IMR-90 (cell line): ENCODE measurements at regions not wholly inside any gene's neighbourhood (a gene's known extent, or its start where the extent isn't known, plus 50 kb on each side); places are given as distances from the start of the nearest gene placed in this dataset.

Source experiments
- ATAC-seq: fragments of 200-7000 bp; cut with Tn5 transposase; 2 replicates; pipeline ENCODE4 v1.9.1; 2020; ENCODE audit warnings: low read depth, mild to moderate bottlenecking, moderate library complexity
- BruUV-seq: library from RNA; stranded (reverse); fragments of 400-500 nt; replicated peaks from 2 replicates; lab custom pipeline; 2021; lab: Mats Ljungman, UMichigan
- CTCF ChIA-PET: fragments of 300-600 bp; formaldehyde crosslinking; extraction: SDS; loops from one replicate; lab custom pipeline; 2021; ENCODE audit warnings: antibody characterized with exemption; lab: Yijun Ruan, JAX
- POLR2A ChIA-PET: fragments of 300-600 bp; sonication (Branson Sonifier 250); formaldehyde crosslinking; loops from one replicate; lab custom pipeline; 2022; ENCODE audit warnings: antibody characterized with exemption; ENCODE audit not compliant: unreplicated experiment; lab: Charles Lee
- DNase-seq: peaks from one replicate; pipeline ENCODE4 v3.0.0; 2013
- H2AFZ ChIP-seq: replicated peaks from 2 replicates; pipeline ENCODE3; 2013; ENCODE audit warnings: low read length, mild to moderate bottlenecking; ENCODE audit not compliant: poor library complexity
- H2AK5ac ChIP-seq: 2 replicates; pipeline ENCODE4 v1.6.1; 2013; ENCODE audit warnings: low read depth, low read length, inconsistent platforms
- H2AK9ac ChIP-seq: replicated peaks from 2 replicates; pipeline ENCODE3; 2013; ENCODE audit warnings: mild to moderate bottlenecking, low read depth, low read length, moderate library complexity; ENCODE audit not compliant: poor library complexity
- H2BK120ac ChIP-seq: 2 replicates; pipeline ENCODE4 v1.6.1; 2013; ENCODE audit warnings: low read depth, low read length, inconsistent platforms
- H2BK15ac ChIP-seq: 3 replicates; pipeline ENCODE4 v1.6.1; 2013; ENCODE audit warnings: low read depth, low read length, inconsistent platforms
- H2BK20ac ChIP-seq: 2 replicates; pipeline ENCODE4 v1.6.1; 2013; ENCODE audit warnings: low read depth, mild to moderate bottlenecking, inconsistent platforms, low read length, moderate library complexity
- H2BK5ac ChIP-seq: 2 replicates; pipeline ENCODE4 v1.6.1; 2013; ENCODE audit warnings: mild to moderate bottlenecking, low read depth, low read length, inconsistent platforms; ENCODE audit not compliant: poor library complexity, severe bottlenecking
- H3K14ac ChIP-seq: replicated peaks from 2 replicates; pipeline ENCODE4 v1.6.1; 2013; ENCODE audit warnings: low read depth, low read length, inconsistent platforms
- H3K18ac ChIP-seq: 2 replicates; pipeline ENCODE4 v1.6.1; 2013; ENCODE audit warnings: low read depth, low read length, control low read depth
- H3K23ac ChIP-seq: 2 replicates; pipeline ENCODE4 v1.6.1; 2013; ENCODE audit warnings: low read depth, low read length, inconsistent platforms
- H3K27ac ChIP-seq: 2 replicates; pipeline ENCODE4 v1.5.1; 2013; ENCODE audit warnings: mild to moderate bottlenecking, control low read depth, low read length; ENCODE audit not compliant: insufficient read depth
- H3K27me3 ChIP-seq: 2 replicates; pipeline ENCODE4 v1.6.1; 2013; ENCODE audit warnings: low read length; ENCODE audit not compliant: control insufficient read depth, insufficient read depth
- H3K36me3 ChIP-seq: 2 replicates; pipeline ENCODE4 v1.6.1; 2013; ENCODE audit warnings: low read length, mixed read lengths; ENCODE audit not compliant: control insufficient read depth, insufficient read depth
- H3K4ac ChIP-seq: 2 replicates; pipeline ENCODE4 v1.6.1; 2013; ENCODE audit warnings: low read depth, low read length, inconsistent platforms
- H3K4me1 ChIP-seq: 2 replicates; pipeline ENCODE4 v1.6.1; 2013; ENCODE audit warnings: low read length, mixed read lengths; ENCODE audit not compliant: control insufficient read depth, insufficient read depth
- H3K4me2 ChIP-seq: 2 replicates; pipeline ENCODE4 v1.6.1; 2013; ENCODE audit warnings: low read depth, mild to moderate bottlenecking, control low read depth, low read length, moderate library complexity
- H3K4me3 ChIP-seq: 2 replicates; pipeline ENCODE4 v1.5.1; 2013; ENCODE audit warnings: low read depth, mild to moderate bottlenecking, control low read depth, low read length, moderate library complexity; ENCODE audit not compliant: insufficient read depth
- H3K56ac ChIP-seq: 2 replicates; pipeline ENCODE4 v1.6.1; 2013; ENCODE audit warnings: low read length, inconsistent platforms; ENCODE audit not compliant: insufficient read depth; ENCODE audit errors: extremely low read depth
- H3K79me1 ChIP-seq, 2 experiments: 2 replicates each; pipeline ENCODE4 v1.6.1; 2013; ENCODE audit warnings: low read length in 2 of 2, inconsistent platforms in 1 of 2, low read depth in 1 of 2
- H3K9ac ChIP-seq: 2 replicates; pipeline ENCODE4 v1.6.1; 2013; ENCODE audit warnings: low read depth, low read length, control low read depth
- H3K9me1 ChIP-seq: 2 replicates; pipeline ENCODE4 v1.6.1; 2013; ENCODE audit warnings: low read length, inconsistent platforms; ENCODE audit not compliant: insufficient read depth
- H3K9me3 ChIP-seq: 2 replicates; pipeline ENCODE4 v1.6.1; 2013; ENCODE audit warnings: low read length; ENCODE audit not compliant: control insufficient read depth, insufficient read depth
- H4K20me1 ChIP-seq: 2 replicates; pipeline ENCODE4 v1.6.1; 2013; ENCODE audit warnings: low read length, inconsistent platforms; ENCODE audit not compliant: insufficient read depth
- H4K5ac ChIP-seq: 2 replicates; pipeline ENCODE4 v1.6.1; 2013; ENCODE audit warnings: mild to moderate bottlenecking, low read depth, low read length, control low read depth
- H4K8ac ChIP-seq, 2 experiments: 2 replicates each; pipeline ENCODE4 v1.6.1; 2013; ENCODE audit warnings: low read depth in 2 of 2, low read length in 2 of 2, control low read depth in 1 of 2, inconsistent platforms in 1 of 2
- H4K91ac ChIP-seq: 2 replicates; pipeline ENCODE4 v1.6.1; 2013; ENCODE audit warnings: low read depth, low read length, inconsistent platforms; ENCODE audit not compliant: insufficient read depth
- BHLHE40 ChIP-seq: fragments of 150-350 bp; IDR thresholded peaks from 2 replicates; pipeline ENCODE4 v1.6.1; 2016; ENCODE audit warnings: mild to moderate bottlenecking, low read depth, low read length
- CEBPB ChIP-seq: IDR thresholded peaks from 2 replicates; pipeline ENCODE4 v1.6.1; 2012; ENCODE audit warnings: low read depth, low read length, improper control_type of control experiment
- CHD1 ChIP-seq: IDR thresholded peaks from 2 replicates; pipeline ENCODE4 v1.6.1; 2012; ENCODE audit warnings: low read depth, low read length, improper control_type of control experiment
- FOS ChIP-seq: fragments of 150-350 bp; IDR thresholded peaks from 2 replicates; pipeline ENCODE4 v1.6.1; 2016; ENCODE audit warnings: low read depth, low read length
- MAFK ChIP-seq: IDR thresholded peaks from 2 replicates; pipeline ENCODE4 v1.6.1; 2012; ENCODE audit warnings: low read depth, low read length, improper control_type of control experiment
- USF2 ChIP-seq: fragments of 150-350 bp; IDR thresholded peaks from 2 replicates; pipeline ENCODE4 v1.6.1; 2017; ENCODE audit warnings: mild to moderate bottlenecking, antibody characterized with exemption, low read length, low read depth
- WGBS, 2 experiments: methylation state at CpG; one replicate each; pipeline versions ENCODE4 v1.1.5 to v1.1.7; 2013; ENCODE audit warnings: missing lambda C conversion rate in 2 of 2; ENCODE audit not compliant: insufficient read length in 1 of 2; ENCODE audit errors: extremely low coverage in 2 of 2; 5-methylcytosine and 5-hydroxymethylcytosine counted together
- dilution Hi-C: fragments of 300-500 bp; cut with HindIII; formaldehyde crosslinking; loops from one replicate; pipeline ENCODE4 v1.14.3; 2018; ENCODE audit warnings: low sequenced_read_pairs; ENCODE audit not compliant: unreplicated experiment
- in situ Hi-C: fragments of 300-500 bp; cut with MboI; formaldehyde crosslinking; loops from 3 replicates; pipeline ENCODE4 v1.14.3; 2019; ENCODE audit warnings: low sequenced_read_pairs, inconsistent platforms, mixed read lengths
- intact Hi-C: fragments of 100-400 bp; cut with micrococcal nuclease; formaldehyde crosslinking; loops from 2 replicates; pipeline ENCODE4 v1.10.0; 2022

GRCh38 chr1:199472978-199473377 is 554.5 kb upstream of the NR5A2 start:
- Histone ChIP-seq H2AFZ (no peak overlapping the region), H3K36me3 (no peaks in the 10 kb centered on the region), H4K8ac (no peak overlapping the region), H4K20me1 (no peaks in the 10 kb centered on the region), H3K56ac (no peak overlapping the region), H2BK20ac (no peak overlapping the region), H2AK9ac (no peak overlapping the region), H4K5ac (no peak overlapping the region), H3K27ac (no peak overlapping the region), H3K4me3 (no peak overlapping the region), H2BK120ac (no peak overlapping the region), H2AK5ac (no peak overlapping the region), H3K9me1 (no peaks in the 10 kb centered on the region), H3K14ac (no peak overlapping the region), H3K9me3 (no peaks in the 10 kb centered on the region), H4K91ac (no peak overlapping the region), H3K18ac (no peak overlapping the region), H3K4me2 (no peak overlapping the region), H3K9ac (no peak overlapping the region), H3K27me3 (no peaks in the 10 kb centered on the region), H3K23ac (no peak overlapping the region), H2BK5ac (no peak overlapping the region), H3K79me1 (no peaks in the 10 kb centered on the region), H2BK15ac (no peak overlapping the region), H3K4me1 (no peaks in the 10 kb centered on the region), H3K4ac (no peak overlapping the region)
- ATAC-seq: no peak
- dilution Hi-C loops: no loop called here
- WGBS, 2 experiments: no CpG with 5 or more reads among the region's 6 CpGs
- intact Hi-C loops: no loop called here
- ChIA-PET POLR2A (no interaction called here), CTCF (interaction anchor here (0.7 kb wide), 1 partner anchor 528 kb away, joined by 3 read pairs; no protein-coding TSS in a partner anchor)
- BruUV-seq: no TSS peak
- in situ Hi-C loops: loop anchor here (25.0 kb wide), 1 partner anchor 711 kb away; no protein-coding TSS in a partner anchor
- no peak for DNase-seq
- TF ChIP-seq USF2 (no peak), MAFK (no peak), CHD1 (no peak), BHLHE40 (no peak), CEBPB (no peak), FOS (no peak)
